MM.1S (cell line): ENCODE measurements at regions not wholly inside any gene's neighbourhood (a gene's known extent, or its start where the extent isn't known, plus 50 kb on each side); places are given as distances from the start of the nearest gene placed in this dataset.

ENCODE experiments used
- DNase-seq: peaks from one replicate; pipeline ENCODE4 v3.0.0-alpha.2; 2015
- H2AFZ ChIP-seq: fragments of 300-600 bp; sonication (generic); 2 replicates; pipeline ENCODE4 v1.6.0; 2016; ENCODE audit warnings: antibody characterized with exemption, low read length
- H3F3A ChIP-seq: fragments of 300-600 bp; sonication (generic); 2 replicates; pipeline ENCODE4 v1.6.1; 2016; ENCODE audit warnings: mild to moderate bottlenecking, antibody characterized with exemption, low read length, moderate library complexity, mixed read lengths; ENCODE audit not compliant: insufficient read depth
- H3K27ac ChIP-seq: fragments of 300-600 bp; sonication (generic); 2 replicates; pipeline ENCODE4 v1.5.1; 2016; ENCODE audit warnings: mild to moderate bottlenecking, low read length
- H3K27me3 ChIP-seq: fragments of 300-600 bp; sonication (generic); replicated peaks from 2 replicates; pipeline ENCODE4 v1.6.0; 2016; ENCODE audit warnings: low read length; ENCODE audit not compliant: insufficient read depth
- H3K36me3 ChIP-seq: fragments of 300-600 bp; sonication (generic); replicated peaks from 2 replicates; pipeline ENCODE4 v1.6.1; 2016; ENCODE audit warnings: mild to moderate bottlenecking, low read length, mixed read lengths; ENCODE audit not compliant: insufficient read depth
- H3K4me1 ChIP-seq: fragments of 300-600 bp; sonication (generic); 2 replicates; pipeline ENCODE4 v1.6.1; 2016; ENCODE audit warnings: low read length, mixed read lengths
- H3K4me2 ChIP-seq: fragments of 300-600 bp; sonication (generic); 2 replicates; pipeline ENCODE4 v1.6.0; 2016; ENCODE audit warnings: low read depth, low read length
- H3K4me3 ChIP-seq: fragments of 300-600 bp; sonication (generic); 2 replicates; pipeline ENCODE4 v1.5.1; 2016; ENCODE audit warnings: low read length, mixed read lengths
- H3K79me2 ChIP-seq: fragments of 300-600 bp; sonication (generic); 2 replicates; pipeline ENCODE4 v1.6.1; 2016; ENCODE audit warnings: mixed run types, low read length, mixed read lengths
- H3K9ac ChIP-seq: fragments of 300-600 bp; sonication (generic); 2 replicates; pipeline ENCODE4 v1.6.1; 2016; ENCODE audit warnings: low read length, mixed read lengths
- H3K9me2 ChIP-seq: fragments of 300-600 bp; sonication (generic); replicated peaks from 2 replicates; pipeline ENCODE4 v1.6.1; 2016; ENCODE audit warnings: mild to moderate bottlenecking, low read length, mixed read lengths; ENCODE audit not compliant: insufficient read depth
- H3K9me3 ChIP-seq: fragments of 300-600 bp; sonication (generic); replicated peaks from 2 replicates; pipeline ENCODE4 v1.6.1; 2016; ENCODE audit warnings: mild to moderate bottlenecking, low read length, mixed read lengths; ENCODE audit not compliant: insufficient read depth
- H4K20me1 ChIP-seq: fragments of 300-600 bp; sonication (generic); 2 replicates; pipeline ENCODE4 v1.6.1; 2016; ENCODE audit warnings: mild to moderate bottlenecking, low read length, moderate library complexity, mixed read lengths; ENCODE audit not compliant: insufficient read depth
- EZH2 ChIP-seq: fragments of 300-600 bp; sonication (generic); optimal IDR thresholded peaks from 2 replicates; pipeline ENCODE3; 2017; ENCODE audit warnings: low read depth, mild to moderate bottlenecking, antibody characterized with exemption, low read length, mixed read lengths
- EZH2phosphoT487 ChIP-seq: fragments of 300-600 bp; sonication (generic); IDR thresholded peaks from 2 replicates; pipeline ENCODE4 v1.6.1; 2018; ENCODE audit warnings: antibody characterized with exemption, low read length
- TF ChIP-seq, protein P1 (sequence below): fragments of 300-600 bp; sonication (generic); IDR thresholded peaks from 2 replicates; pipeline ENCODE4 v1.5.1; 2016; ENCODE audit warnings: antibody characterized with exemption, low read length, mixed read lengths

DNA sequence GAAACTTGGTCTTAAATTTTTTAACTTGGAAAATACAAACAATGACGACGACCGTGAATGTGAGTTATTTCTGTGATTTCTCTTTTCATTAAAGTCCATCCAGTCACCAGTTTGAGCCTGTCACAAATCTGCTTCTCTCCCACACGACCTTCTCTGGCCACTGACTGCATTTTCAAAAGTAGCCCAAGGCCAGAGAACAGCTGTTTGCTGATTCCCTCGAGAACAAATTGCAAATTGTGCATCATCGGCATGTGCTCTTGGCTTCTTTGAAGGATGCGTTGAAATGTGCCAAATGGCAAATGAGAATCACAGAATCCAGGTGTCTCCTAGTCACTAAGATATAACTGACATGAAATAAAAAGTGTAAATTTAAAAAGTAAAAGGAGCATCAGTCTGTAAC, 106.4 kb downstream of the AQP9 start:
- Histone ChIP-seq H3K4me3 (no peak overlapping the region), H3K79me2 (no peaks in the 10 kb centered on the region), H3K36me3 (no peaks in the 10 kb centered on the region), H2AFZ (no peak overlapping the region), H3K27me3 (no peaks in the 10 kb centered on the region), H3K9me2 (no peaks in the 10 kb centered on the region), H3K4me2 (no peak overlapping the region), H3K9ac (no peak overlapping the region), H4K20me1 (no peaks in the 10 kb centered on the region), H3K27ac (no peak overlapping the region), H3K4me1 (no peaks in the 10 kb centered on the region), H3F3A (no peaks in the 10 kb centered on the region), H3K9me3 (no peaks in the 10 kb centered on the region)
- DNase-seq, result no peak
- TF ChIP-seq EZH2phosphoT487 (no peak), EZH2 (no peak)
- TF ChIP-seq, protein P1, sequence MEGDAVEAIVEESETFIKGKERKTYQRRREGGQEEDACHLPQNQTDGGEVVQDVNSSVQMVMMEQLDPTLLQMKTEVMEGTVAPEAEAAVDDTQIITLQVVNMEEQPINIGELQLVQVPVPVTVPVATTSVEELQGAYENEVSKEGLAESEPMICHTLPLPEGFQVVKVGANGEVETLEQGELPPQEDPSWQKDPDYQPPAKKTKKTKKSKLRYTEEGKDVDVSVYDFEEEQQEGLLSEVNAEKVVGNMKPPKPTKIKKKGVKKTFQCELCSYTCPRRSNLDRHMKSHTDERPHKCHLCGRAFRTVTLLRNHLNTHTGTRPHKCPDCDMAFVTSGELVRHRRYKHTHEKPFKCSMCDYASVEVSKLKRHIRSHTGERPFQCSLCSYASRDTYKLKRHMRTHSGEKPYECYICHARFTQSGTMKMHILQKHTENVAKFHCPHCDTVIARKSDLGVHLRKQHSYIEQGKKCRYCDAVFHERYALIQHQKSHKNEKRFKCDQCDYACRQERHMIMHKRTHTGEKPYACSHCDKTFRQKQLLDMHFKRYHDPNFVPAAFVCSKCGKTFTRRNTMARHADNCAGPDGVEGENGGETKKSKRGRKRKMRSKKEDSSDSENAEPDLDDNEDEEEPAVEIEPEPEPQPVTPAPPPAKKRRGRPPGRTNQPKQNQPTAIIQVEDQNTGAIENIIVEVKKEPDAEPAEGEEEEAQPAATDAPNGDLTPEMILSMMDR, result no peak

DNA sequence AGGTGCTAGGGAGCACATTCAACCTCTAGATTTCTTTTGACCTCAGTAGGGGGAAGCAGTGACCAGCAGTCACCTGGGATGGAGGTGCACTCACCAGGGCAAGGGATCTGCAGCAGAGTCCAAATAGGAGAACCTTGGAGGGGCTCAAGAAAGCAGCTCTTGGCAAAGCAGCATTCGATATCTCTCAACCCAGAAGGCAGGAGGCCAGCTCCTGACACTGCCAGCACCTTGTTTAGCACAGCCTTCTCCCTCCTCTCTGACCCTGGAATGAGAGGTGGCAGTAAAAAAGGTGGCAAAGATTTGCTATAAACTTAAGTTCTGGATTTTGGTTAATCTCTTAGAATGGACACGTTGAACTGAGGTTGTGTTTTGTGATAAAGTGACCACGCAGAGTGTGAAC, 107.9 kb downstream of the AQP9 start:
- TF ChIP-seq EZH2phosphoT487 (no peak), EZH2 (no peak)
- TF ChIP-seq, protein P1, result no peak
- no peak for DNase-seq
- Histone ChIP-seq H3K27me3 (no peaks in the 10 kb centered on the region), H3K36me3 (no peaks in the 10 kb centered on the region), H3K4me3 (no peak overlapping the region), H3K4me1 (no peaks in the 10 kb centered on the region), H4K20me1 (no peaks in the 10 kb centered on the region), H3K9me3 (no peaks in the 10 kb centered on the region), H2AFZ (no peak overlapping the region), H3F3A (no peaks in the 10 kb centered on the region), H3K79me2 (no peaks in the 10 kb centered on the region), H3K9ac (no peak overlapping the region), H3K9me2 (no peaks in the 10 kb centered on the region), H3K4me2 (no peak overlapping the region), H3K27ac (no peak overlapping the region)

DNA sequence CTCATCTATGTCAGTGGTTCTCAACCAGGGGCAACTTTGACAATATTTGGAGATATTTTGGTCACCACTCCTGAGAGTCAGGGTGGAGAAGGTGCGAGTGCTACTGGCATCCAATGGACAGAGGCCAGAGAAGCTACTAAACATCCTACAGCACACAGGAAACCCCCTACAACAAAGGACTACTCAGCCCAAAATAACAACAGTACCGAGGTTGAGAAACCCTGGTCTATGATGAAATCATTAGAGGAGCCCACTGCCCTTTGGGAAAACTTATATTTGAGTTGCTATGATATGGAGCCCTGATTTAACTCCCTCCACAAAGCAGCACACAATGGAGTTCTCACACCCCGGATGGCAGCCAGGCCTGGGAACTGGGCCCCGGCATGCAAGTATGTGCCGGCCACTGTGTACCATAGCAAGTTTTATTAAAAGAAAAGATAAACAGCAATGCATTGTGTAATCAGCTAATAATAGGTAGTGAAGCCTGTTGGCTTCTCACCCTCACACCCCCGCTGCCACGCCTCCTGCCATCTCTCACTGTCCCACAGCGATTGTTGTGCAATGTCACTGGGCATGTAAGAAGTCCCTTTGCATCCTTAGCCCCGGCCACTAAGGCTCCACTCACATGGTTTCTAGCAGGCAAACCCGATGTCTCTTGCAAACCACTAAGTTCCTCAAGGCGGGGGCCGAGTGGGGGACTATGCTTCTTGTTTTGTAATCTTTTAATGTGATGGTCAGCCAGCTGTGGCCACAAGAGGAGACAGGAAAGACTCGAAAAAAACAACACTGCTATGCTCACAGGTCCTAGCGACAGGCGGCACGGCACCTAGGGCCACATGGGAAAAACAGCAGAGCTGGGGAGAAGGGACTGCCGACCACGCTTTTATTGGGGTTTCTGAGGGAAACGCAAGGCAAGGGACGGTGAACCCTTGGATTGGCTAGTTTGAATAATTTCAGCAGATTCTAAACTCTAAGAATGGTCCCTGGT, 110.0 kb downstream of the AQP9 start:
- Histone ChIP-seq H2AFZ (no peak overlapping the region), H3K9me3 (no peaks in the 10 kb centered on the region), H3K4me3 (no peak overlapping the region), H3K9ac (no peak overlapping the region), H3K4me1 (no peaks in the 10 kb centered on the region), H4K20me1 (no peaks in the 10 kb centered on the region), H3K27me3 (no peaks in the 10 kb centered on the region), H3F3A (no peaks in the 10 kb centered on the region), H3K79me2 (no peaks in the 10 kb centered on the region), H3K9me2 (no peaks in the 10 kb centered on the region), H3K4me2 (no peak overlapping the region), H3K27ac (no peak overlapping the region), H3K36me3 (no peaks in the 10 kb centered on the region)
- DNase-seq, result no peak
- TF ChIP-seq EZH2 (no peak), EZH2phosphoT487 (no peak)
- TF ChIP-seq, protein P1, result no peak
